ENCODE measurements at regions not wholly inside any gene's neighbourhood (a gene's known extent, or its start where the extent isn't known, plus 50 kb on each side); places are given as distances from the start of the nearest gene placed in this dataset.

- no peak for TF ChIP-seq EZH2phosphoT487 (IDR thresholded peaks at IDR 0.05; ENCODE audit: borderline replicate concordance)
- TF ChIP-seq CTCF (conservative IDR thresholded peaks at IDR 0.05; ENCODE audit: low read length) = no peak
Measured at GRCh38 chr10:3700531-3701076, 84.4 kb downstream of the KLF6 start.

GRCh38 chr10:3699916-3700315, 85.1 kb downstream of the KLF6 start:
- H3K9me2 ChIP-seq (replicated peaks; ENCODE audit: low read depth, low read length) = no peaks in the 10 kb centered on the region
- no peaks in the 10 kb centered on the region for H3F3A ChIP-seq (ENCODE audit: low read depth)
- H3K4me3 ChIP-seq (ENCODE audit: low read length, poor library complexity, severe bottlenecking) = no peak overlapping the region
- H3K27me3 ChIP-seq (ENCODE audit: insufficient read depth, low read length, poor library complexity, severe bottlenecking) = no peaks in the 10 kb centered on the region
- TF ChIP-seq CTCF (conservative IDR thresholded peaks at IDR 0.05; ENCODE audit: low read length) (no peak), EZH2phosphoT487 (IDR thresholded peaks at IDR 0.05; ENCODE audit: borderline replicate concordance) (no peak)
- H3K4me1 ChIP-seq (ENCODE audit: insufficient read depth, low read length, poor library complexity, severe bottlenecking) = no peaks in the 10 kb centered on the region
- H3K4me2 ChIP-seq (ENCODE audit: low read depth, low read length, poor library complexity, severe bottlenecking) = no peak overlapping the region
- no peaks in the 10 kb centered on the region for H3K36me3 ChIP-seq (ENCODE audit: insufficient read depth, low read length)
- H3K9ac ChIP-seq (ENCODE audit: low read depth, low read length, poor library complexity, severe bottlenecking) = no peak overlapping the region
- H3K79me2 ChIP-seq (ENCODE audit: insufficient read depth, low read length) = no peaks in the 10 kb centered on the region
- no peaks in the 10 kb centered on the region for H4K20me1 ChIP-seq (ENCODE audit: insufficient read depth, low read length, poor library complexity, severe bottlenecking)
- H2AFZ ChIP-seq (ENCODE audit: low read length) = no peak overlapping the region
- no peaks in the 10 kb centered on the region for H3K9me3 ChIP-seq (ENCODE audit: insufficient read depth, low read depth, low read length)

More at GRCh38 chr10:3700531-3701076, 84.4 kb downstream of the KLF6 start:
- H3K9me2 ChIP-seq (replicated peaks; ENCODE audit: low read depth, low read length) = no peaks in the 10 kb centered on the region
- H3K4me1 ChIP-seq (ENCODE audit: insufficient read depth, low read length, poor library complexity, severe bottlenecking) = no peaks in the 10 kb centered on the region
- H3K36me3 ChIP-seq (ENCODE audit: insufficient read depth, low read length) = no peaks in the 10 kb centered on the region
- no peaks in the 10 kb centered on the region for H4K20me1 ChIP-seq (ENCODE audit: insufficient read depth, low read length, poor library complexity, severe bottlenecking)
- H3K27me3 ChIP-seq (ENCODE audit: insufficient read depth, low read length, poor library complexity, severe bottlenecking) = no peaks in the 10 kb centered on the region
- H3K4me2 ChIP-seq (ENCODE audit: low read depth, low read length, poor library complexity, severe bottlenecking) = no peak overlapping the region
- H3K9ac ChIP-seq (ENCODE audit: low read depth, low read length, poor library complexity, severe bottlenecking) = no peak overlapping the region
- H3F3A ChIP-seq (ENCODE audit: low read depth) = no peaks in the 10 kb centered on the region
- no peaks in the 10 kb centered on the region for H3K9me3 ChIP-seq (ENCODE audit: insufficient read depth, low read depth, low read length)
- H3K4me3 ChIP-seq (ENCODE audit: low read length, poor library complexity, severe bottlenecking) = no peak overlapping the region
- H3K79me2 ChIP-seq (ENCODE audit: insufficient read depth, low read length) = no peaks in the 10 kb centered on the region
- H2AFZ ChIP-seq (ENCODE audit: low read length) = no peak overlapping the region

GRCh38 chr10:3698312-3698711, 86.7 kb downstream of the KLF6 start:
- H3F3A ChIP-seq (ENCODE audit: low read depth) = no peaks in the 10 kb centered on the region
- H3K36me3 ChIP-seq (ENCODE audit: insufficient read depth, low read length) = no peaks in the 10 kb centered on the region
- H4K20me1 ChIP-seq (ENCODE audit: insufficient read depth, low read length, poor library complexity, severe bottlenecking) = no peaks in the 10 kb centered on the region
- no peaks in the 10 kb centered on the region for H3K9me3 ChIP-seq (ENCODE audit: insufficient read depth, low read depth, low read length)
- no peak overlapping the region for H3K9ac ChIP-seq (ENCODE audit: low read depth, low read length, poor library complexity, severe bottlenecking)
- H3K27me3 ChIP-seq (ENCODE audit: insufficient read depth, low read length, poor library complexity, severe bottlenecking) = no peaks in the 10 kb centered on the region
- H3K4me3 ChIP-seq (ENCODE audit: low read length, poor library complexity, severe bottlenecking) = no peak overlapping the region
- no peak for TF ChIP-seq EZH2phosphoT487 (IDR thresholded peaks at IDR 0.05; ENCODE audit: borderline replicate concordance)
- TF ChIP-seq CTCF (conservative IDR thresholded peaks at IDR 0.05; ENCODE audit: low read length) = no peak
- no peaks in the 10 kb centered on the region for H3K4me1 ChIP-seq (ENCODE audit: insufficient read depth, low read length, poor library complexity, severe bottlenecking)
- no peaks in the 10 kb centered on the region for H3K79me2 ChIP-seq (ENCODE audit: insufficient read depth, low read length)
- H3K4me2 ChIP-seq (ENCODE audit: low read depth, low read length, poor library complexity, severe bottlenecking) = no peak overlapping the region
- H2AFZ ChIP-seq (ENCODE audit: low read length) = no peak overlapping the region
- H3K9me2 ChIP-seq (replicated peaks; ENCODE audit: low read depth, low read length) = no peaks in the 10 kb centered on the region
